GM12892 (cell line): ENCODE measurements at regions not wholly inside any gene's neighbourhood (a gene's known extent, or its start where the extent isn't known, plus 50 kb on each side); places are given as distances from the start of the nearest gene placed in this dataset.

ENCODE experiments used
- POLR2A ChIP-seq: IDR thresholded peaks from 2 replicates; pipeline ENCODE4 v1.6.1; 2011; ENCODE audit warnings: low read depth, low read length, control low read depth
- POLR2AphosphoS5 ChIP-seq: IDR thresholded peaks from 2 replicates; pipeline ENCODE4 v1.6.1; 2011; ENCODE audit warnings: low read depth, low read length, control low read depth
- TAF1 ChIP-seq: IDR thresholded peaks from 2 replicates; pipeline ENCODE4 v1.6.1; 2011; ENCODE audit warnings: low read depth, mild to moderate bottlenecking, control low read depth, low read length, borderline replicate concordance

GRCh38 chr12:107525063-107525718, 160.4 kb upstream of the PWP1 start:
- no peak for TF ChIP-seq POLR2AphosphoS5
- TF ChIP-seq POLR2A = no peak
- no peak for TF ChIP-seq TAF1
